ENCODE measurements at regions not wholly inside any gene's neighbourhood (a gene's known extent, or its start where the extent isn't known, plus 50 kb on each side); places are given as distances from the start of the nearest gene placed in this dataset.

GRCh38 chr15:70491201-70491621 lies 272.1 kb downstream of the UACA start:
- DNase-seq (ENCODE audit: low read depth): no peak

- DNase-seq (ENCODE audit: low read depth): no peak
Measured at GRCh38 chr15:70490838-70491155, 272.6 kb downstream of the UACA start.

GRCh38 chr15:70490148-70490837 lies 273.1 kb downstream of the UACA start:
- DNase-seq (ENCODE audit: low read depth): no peak

- no peak for DNase-seq (ENCODE audit: low read depth)
Measured at GRCh38 chr15:70488941-70489848, 274.2 kb downstream of the UACA start.

- DNase-seq (ENCODE audit: low read depth): peak; percentile 63
Measured at GRCh38 chr15:70488002-70488605, 275.3 kb downstream of the UACA start.

GRCh38 chr15:70487387-70487740 lies 276.0 kb downstream of the UACA start:
- DNase-seq (ENCODE audit: low read depth): no peak

GRCh38 chr15:70486451-70487386 lies 276.6 kb downstream of the UACA start:
- DNase-seq (ENCODE audit: low read depth): peak; percentile 76

GRCh38 chr15:70486012-70486411 lies 277.3 kb downstream of the UACA start:
- DNase-seq (ENCODE audit: low read depth): no peak

- DNase-seq (ENCODE audit: low read depth): no peak
Measured at GRCh38 chr15:70484993-70485392, 278.4 kb downstream of the UACA start.

GRCh38 chr15:70483513-70483912 lies 279.8 kb downstream of the UACA start:
- no peak for DNase-seq (ENCODE audit: low read depth)

GRCh38 chr15:70480196-70480856 lies 283.0 kb downstream of the UACA start:
- peak; percentile 63 for DNase-seq (ENCODE audit: low read depth)

GRCh38 chr15:70479785-70480184 lies 283.6 kb downstream of the UACA start:
- DNase-seq (ENCODE audit: low read depth): no peak

GRCh38 chr15:70479056-70479455 lies 284.3 kb downstream of the UACA start:
- DNase-seq (ENCODE audit: low read depth): no peak

GRCh38 chr15:70478251-70478990 lies 284.9 kb downstream of the UACA start:
- DNase-seq (ENCODE audit: low read depth): no peak

GRCh38 chr15:70477750-70478250 lies 285.6 kb downstream of the UACA start:
- no peak for DNase-seq (ENCODE audit: low read depth)

- no peak for DNase-seq (ENCODE audit: low read depth)
Measured at GRCh38 chr15:70476441-70476840, 286.9 kb downstream of the UACA start.

- DNase-seq (ENCODE audit: low read depth): no peak
Measured at GRCh38 chr15:70475921-70476320, 287.4 kb downstream of the UACA start.

- no peak for DNase-seq (ENCODE audit: low read depth)
Measured at GRCh38 chr15:70475407-70475781, 288.0 kb downstream of the UACA start.

GRCh38 chr15:70474471-70475406 lies 288.6 kb downstream of the UACA start:
- DNase-seq (ENCODE audit: low read depth): no peak

Measured in activated T-cell treated with anti-CD3 and anti-CD28 coated beads for 48 hours (primary cell).